Osteocyte (in vitro differentiated cells): ENCODE measurements at regions not wholly inside any gene's neighbourhood (a gene's known extent, or its start where the extent isn't known, plus 50 kb on each side); places are given as distances from the start of the nearest gene placed in this dataset.

Experiments
- DNase-seq: peaks from one replicate; pipeline ENCODE4 v3.0.0; 2021; ENCODE audit warnings: mixed read lengths; ENCODE audit not compliant: unreplicated experiment; ENCODE audit errors: extremely low spot score
- H3K27ac Mint-ChIP-seq: one replicate; pipeline ENCODE4 v1.8.0; 2021; ENCODE audit warnings: mild to moderate bottlenecking, mixed read lengths; ENCODE audit not compliant: unreplicated experiment
- H3K27me3 Mint-ChIP-seq: one replicate; pipeline ENCODE4 v1.8.0; 2021; ENCODE audit warnings: mixed read lengths; ENCODE audit not compliant: unreplicated experiment
- H3K36me3 Mint-ChIP-seq: one replicate; pipeline ENCODE4 v1.8.0; 2021; ENCODE audit warnings: mixed read lengths; ENCODE audit not compliant: unreplicated experiment
- H3K4me1 Mint-ChIP-seq: one replicate; pipeline ENCODE4 v1.8.0; 2021; ENCODE audit warnings: mixed read lengths; ENCODE audit not compliant: unreplicated experiment
- H3K4me3 Mint-ChIP-seq: one replicate; pipeline ENCODE4 v1.8.0; 2021; ENCODE audit warnings: mild to moderate bottlenecking, moderate library complexity, mixed read lengths; ENCODE audit not compliant: unreplicated experiment
- H3K9me3 Mint-ChIP-seq: one replicate; pipeline ENCODE4 v1.8.0; 2021; ENCODE audit warnings: mixed read lengths; ENCODE audit not compliant: unreplicated experiment
- TF ChIP-seq, protein P1 (sequence below): fragments of 200-600 bp; sonication (generic); IDR thresholded peaks from 2 replicates; pipeline ENCODE4 v1.5.0; 2021; ENCODE audit warnings: antibody characterized with exemption, mild to moderate bottlenecking, moderate library complexity

DNA sequence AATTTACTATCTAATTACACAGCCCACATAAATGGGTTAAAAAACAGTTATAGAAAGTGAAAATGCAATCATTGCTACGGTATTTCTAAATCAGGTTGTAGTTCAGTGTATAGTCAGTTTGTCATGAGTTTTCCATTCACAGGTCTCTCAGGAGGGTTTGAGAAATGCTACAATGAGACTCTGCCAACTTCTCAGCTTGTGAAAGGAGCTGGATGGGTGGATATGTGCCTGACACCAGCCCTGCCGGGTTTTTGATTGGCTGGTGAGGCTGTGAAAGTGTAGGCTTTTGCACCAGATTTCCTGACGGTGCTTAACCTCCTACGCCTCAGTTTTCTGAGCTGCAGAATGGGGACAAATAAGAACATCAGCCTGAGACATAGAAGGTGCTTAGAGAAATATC lies 102.6 kb upstream of the SMIM21 start:
- Mint-ChIP-seq H3K4me3 (no peak overlapping the region), H3K36me3 (no peaks in the 10 kb centered on the region), H3K27ac (no peak overlapping the region), H3K27me3 (no peaks in the 10 kb centered on the region), H3K4me1 (peaks cover 4% of the 10 kb centered on the region), H3K9me3 (no peaks in the 10 kb centered on the region)
- TF ChIP-seq, protein P1, sequence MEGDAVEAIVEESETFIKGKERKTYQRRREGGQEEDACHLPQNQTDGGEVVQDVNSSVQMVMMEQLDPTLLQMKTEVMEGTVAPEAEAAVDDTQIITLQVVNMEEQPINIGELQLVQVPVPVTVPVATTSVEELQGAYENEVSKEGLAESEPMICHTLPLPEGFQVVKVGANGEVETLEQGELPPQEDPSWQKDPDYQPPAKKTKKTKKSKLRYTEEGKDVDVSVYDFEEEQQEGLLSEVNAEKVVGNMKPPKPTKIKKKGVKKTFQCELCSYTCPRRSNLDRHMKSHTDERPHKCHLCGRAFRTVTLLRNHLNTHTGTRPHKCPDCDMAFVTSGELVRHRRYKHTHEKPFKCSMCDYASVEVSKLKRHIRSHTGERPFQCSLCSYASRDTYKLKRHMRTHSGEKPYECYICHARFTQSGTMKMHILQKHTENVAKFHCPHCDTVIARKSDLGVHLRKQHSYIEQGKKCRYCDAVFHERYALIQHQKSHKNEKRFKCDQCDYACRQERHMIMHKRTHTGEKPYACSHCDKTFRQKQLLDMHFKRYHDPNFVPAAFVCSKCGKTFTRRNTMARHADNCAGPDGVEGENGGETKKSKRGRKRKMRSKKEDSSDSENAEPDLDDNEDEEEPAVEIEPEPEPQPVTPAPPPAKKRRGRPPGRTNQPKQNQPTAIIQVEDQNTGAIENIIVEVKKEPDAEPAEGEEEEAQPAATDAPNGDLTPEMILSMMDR = no peak
- DNase-seq = no peak

DNA sequence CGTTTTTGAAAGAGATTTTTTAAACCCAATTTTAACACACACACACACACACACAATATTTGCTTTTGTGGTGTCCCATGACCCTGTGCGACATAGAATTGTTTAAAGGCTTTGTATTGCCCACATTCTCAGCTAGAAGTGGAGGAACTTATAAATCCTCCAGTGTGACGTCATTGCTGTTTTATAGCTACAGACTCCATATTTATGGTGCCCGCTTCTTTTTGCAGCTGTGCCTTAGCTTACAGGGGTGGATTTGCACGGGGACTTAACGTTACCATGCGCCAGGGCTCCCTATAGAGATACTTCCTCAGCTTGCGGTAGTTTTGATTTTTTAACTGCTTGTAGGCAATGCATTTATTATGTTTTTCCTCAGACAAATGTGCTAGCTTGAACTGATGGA lies 101.9 kb upstream of the SMIM21 start:
- DNase-seq = no peak
- Mint-ChIP-seq H3K36me3 (no peaks in the 10 kb centered on the region), H3K4me1 (peaks cover 4% of the 10 kb centered on the region), H3K4me3 (no peak overlapping the region), H3K27me3 (no peaks in the 10 kb centered on the region), H3K9me3 (no peaks in the 10 kb centered on the region), H3K27ac (no peak overlapping the region)
- TF ChIP-seq, protein P1 = no peak

DNA sequence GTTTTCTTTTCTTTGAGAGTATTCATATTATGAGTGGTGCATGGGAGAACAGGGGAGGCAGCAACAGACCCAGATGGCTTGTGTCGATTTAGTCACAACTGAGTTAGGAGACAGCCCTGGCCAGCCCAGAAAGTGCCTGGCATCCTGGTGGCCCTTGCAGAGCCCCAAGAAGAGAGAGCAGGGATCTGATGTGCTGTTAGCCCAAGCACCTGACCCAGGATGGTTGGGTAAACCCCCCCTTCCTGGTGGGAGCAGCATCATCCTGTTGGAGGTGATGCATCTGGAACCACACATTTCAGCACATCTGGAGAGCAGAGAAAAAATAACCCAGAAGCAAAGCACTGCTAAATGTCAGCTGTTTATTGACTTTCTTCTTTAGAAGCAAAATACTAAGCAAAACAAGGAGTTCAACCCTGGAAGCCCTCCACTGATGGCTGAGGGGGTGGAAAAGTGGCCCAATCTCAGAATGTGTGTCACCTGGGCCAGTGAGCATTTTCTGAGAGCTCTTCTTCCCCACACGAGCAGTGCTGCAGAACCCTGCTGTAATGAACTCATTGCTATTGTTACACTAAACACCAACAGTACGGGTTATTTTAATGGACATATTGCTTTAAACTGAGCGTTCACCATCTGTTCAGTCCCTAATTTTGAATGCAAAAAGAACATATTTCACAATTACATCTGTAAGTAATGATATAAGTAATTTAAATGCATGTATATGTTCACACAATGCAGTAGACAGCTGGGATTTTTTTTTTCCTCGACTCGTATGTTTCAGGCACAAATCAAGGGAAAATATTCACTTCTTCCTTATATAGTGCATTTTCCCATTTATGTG lies 100.6 kb upstream of the SMIM21 start:
- no peaks in the 10 kb centered on the region for H3K9me3 Mint-ChIP-seq
- no peak overlapping the region for H3K4me3 Mint-ChIP-seq
- TF ChIP-seq, protein P1 = no peak
- H3K4me1 Mint-ChIP-seq = peaks cover 4% of the 10 kb centered on the region
- no peak overlapping the region for H3K27ac Mint-ChIP-seq
- DNase-seq = peak; percentile 63
- H3K36me3 Mint-ChIP-seq = no peaks in the 10 kb centered on the region
- H3K27me3 Mint-ChIP-seq = no peaks in the 10 kb centered on the region

DNA sequence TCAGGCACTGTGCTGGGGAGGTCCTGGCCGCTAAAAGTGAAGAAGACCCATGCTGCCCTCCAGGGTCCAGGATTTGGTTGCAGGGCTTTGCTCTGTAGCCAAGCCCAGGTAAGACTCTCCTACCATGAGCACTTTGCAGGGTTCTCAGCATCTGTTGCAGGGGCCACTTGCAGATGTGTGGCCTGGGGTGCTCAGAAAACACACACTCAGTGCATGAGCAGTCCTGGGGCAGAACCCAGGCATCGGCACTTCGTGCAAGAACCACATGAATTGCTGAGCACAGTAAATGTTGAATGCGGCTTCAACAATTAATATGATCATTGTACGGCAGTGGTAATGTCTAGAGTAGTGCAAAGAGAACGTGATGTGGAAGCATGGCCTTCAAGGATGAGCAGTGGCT lies 98.5 kb upstream of the SMIM21 start:
- Mint-ChIP-seq H3K4me1 (peaks cover 4% of the 10 kb centered on the region), H3K27me3 (no peaks in the 10 kb centered on the region), H3K36me3 (no peaks in the 10 kb centered on the region), H3K4me3 (no peak overlapping the region), H3K27ac (no peak overlapping the region), H3K9me3 (no peaks in the 10 kb centered on the region)
- DNase-seq = no peak
- TF ChIP-seq, protein P1 = no peak

DNA sequence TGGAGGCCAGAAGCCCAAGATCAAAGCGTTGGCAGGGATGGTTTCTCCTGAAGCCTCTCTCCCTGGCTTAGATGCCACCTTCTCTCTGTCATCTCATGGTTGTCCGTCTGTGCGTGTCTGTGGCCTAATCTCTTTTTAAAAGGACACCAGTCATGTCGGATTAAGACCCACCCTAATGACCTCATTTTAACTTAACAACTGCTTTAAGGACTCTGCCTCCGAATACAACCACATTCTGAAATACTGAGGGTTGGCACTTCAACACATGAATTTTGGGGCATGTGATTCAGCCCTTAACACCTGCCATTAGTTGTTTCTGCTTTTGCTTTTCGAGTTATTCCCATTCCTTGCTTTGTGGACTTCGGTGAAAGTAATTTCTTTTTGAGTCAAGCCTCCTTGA lies 97.8 kb upstream of the SMIM21 start:
- no peaks in the 10 kb centered on the region for H3K36me3 Mint-ChIP-seq
- H3K4me1 Mint-ChIP-seq = no peaks in the 10 kb centered on the region
- no peak overlapping the region for H3K4me3 Mint-ChIP-seq
- TF ChIP-seq, protein P1 = no peak
- H3K9me3 Mint-ChIP-seq = no peaks in the 10 kb centered on the region
- no peak for DNase-seq
- H3K27ac Mint-ChIP-seq = no peak overlapping the region
- H3K27me3 Mint-ChIP-seq = no peaks in the 10 kb centered on the region
